ENCODE measurements at regions not wholly inside any gene's neighbourhood (a gene's known extent, or its start where the extent isn't known, plus 50 kb on each side); places are given as distances from the start of the nearest gene placed in this dataset.

GRCh38 chr9:113822315-113822714 is 53.8 kb upstream of the ZNF618 start:
- Mint-ChIP-seq H3K36me3 (ENCODE audit: low read depth) (no peaks in the 10 kb centered on the region), H3K4me1 (ENCODE audit: low read depth) (no peaks in the 10 kb centered on the region), H3K9me3 (peaks cover 5% of the 10 kb centered on the region), H3K27ac (no peak overlapping the region), H3K4me3 (no peak overlapping the region), H3K27me3 (peaks cover 26% of the 10 kb centered on the region)
- TF ChIP-seq CTCF (IDR thresholded peaks at IDR 0.05) = no peak
- ChIA-PET CTCF (interaction anchor here (2.2 kb wide), 1 partner anchor 15 kb away, joined by 7 read pairs; no protein-coding TSS in a partner anchor), POLR2A (no interaction called here)
- ATAC-seq = no peak
- intact Hi-C loops (cut with micrococcal nuclease) = no loop called here
- no peak for DNase-seq

- DNase-seq (no peak), ATAC-seq (no peak)
- peaks cover 2% of the 10 kb centered on the region for H3K4me1 Mint-ChIP-seq (ENCODE audit: low read depth)
- intact Hi-C loops (cut with micrococcal nuclease) = no loop called here
- no peak for TF ChIP-seq CTCF (IDR thresholded peaks at IDR 0.05)
- H3K4me3 Mint-ChIP-seq = no peak overlapping the region
- CTCF ChIA-PET = interaction anchor here (2.2 kb wide), 1 partner anchor 16 kb away, joined by 7 read pairs; no protein-coding TSS in a partner anchor
- POLR2A ChIA-PET = interaction anchor here (0.8 kb wide), 1 partner anchor 304 kb away, joined by 3 read pairs; no protein-coding TSS in a partner anchor
- H3K27ac Mint-ChIP-seq = no peak overlapping the region
- H3K36me3 Mint-ChIP-seq (ENCODE audit: low read depth) = no peaks in the 10 kb centered on the region
- H3K9me3 Mint-ChIP-seq = peaks cover 5% of the 10 kb centered on the region
- H3K27me3 Mint-ChIP-seq = peaks cover 24% of the 10 kb centered on the region
Measured at GRCh38 chr9:113823421-113823820, 52.7 kb upstream of the ZNF618 start.
